Glutamatergic neuron (in vitro differentiated cells): ENCODE measurements at regions not wholly inside any gene's neighbourhood (a gene's known extent, or its start where the extent isn't known, plus 50 kb on each side); places are given as distances from the start of the nearest gene placed in this dataset.

Experiments used
- DNase-seq: peaks from one replicate; pipeline ENCODE4 v3.0.0; 2022
- H3K27ac Mint-ChIP-seq: one replicate; pipeline ENCODE4 v1.8.0; 2020; ENCODE audit warnings: mild to moderate bottlenecking, mixed read lengths, inconsistent platforms; ENCODE audit not compliant: unreplicated experiment
- H3K27me3 Mint-ChIP-seq: one replicate; pipeline ENCODE4 v1.8.0; 2020; ENCODE audit warnings: mild to moderate bottlenecking, moderate library complexity, mixed read lengths, inconsistent platforms; ENCODE audit not compliant: unreplicated experiment
- H3K36me3 Mint-ChIP-seq: one replicate; pipeline ENCODE4 v1.8.0; 2020; ENCODE audit warnings: mild to moderate bottlenecking, mixed read lengths, inconsistent platforms; ENCODE audit not compliant: unreplicated experiment
- H3K4me1 Mint-ChIP-seq: one replicate; pipeline ENCODE4 v1.8.0; 2020; ENCODE audit warnings: mild to moderate bottlenecking, low read depth, mixed read lengths, inconsistent platforms; ENCODE audit not compliant: unreplicated experiment
- H3K4me3 Mint-ChIP-seq: one replicate; pipeline ENCODE4 v1.8.0; 2020; ENCODE audit warnings: mild to moderate bottlenecking, mixed read lengths, inconsistent platforms; ENCODE audit not compliant: unreplicated experiment
- H3K9me3 Mint-ChIP-seq: one replicate; pipeline ENCODE4 v1.8.0; 2020; ENCODE audit warnings: mild to moderate bottlenecking, moderate library complexity, mixed read lengths, inconsistent platforms; ENCODE audit not compliant: unreplicated experiment
- CTCF ChIP-seq: fragments of 200-600 bp; sonication (generic); IDR thresholded peaks from one replicate; pipeline ENCODE4 v1.5.0; 2021; ENCODE audit not compliant: partially characterized antibody, unreplicated experiment

- no peak for TF ChIP-seq CTCF
- no peak overlapping the region for H3K4me3 Mint-ChIP-seq
- no peak for DNase-seq
- no peaks in the 10 kb centered on the region for H3K4me1 Mint-ChIP-seq
- no peak overlapping the region for H3K27ac Mint-ChIP-seq
- H3K27me3 Mint-ChIP-seq, result no peaks in the 10 kb centered on the region
- peaks cover 10% of the 10 kb centered on the region for H3K36me3 Mint-ChIP-seq
- peaks cover 2% of the 10 kb centered on the region for H3K9me3 Mint-ChIP-seq
Observed at GRCh38 chr2:145939949-145940348, 1420.0 kb upstream of the ZEB2 start.

- peaks cover 6% of the 10 kb centered on the region for H3K4me1 Mint-ChIP-seq
- H3K9me3 Mint-ChIP-seq, result peaks cover 2% of the 10 kb centered on the region
- H3K27ac Mint-ChIP-seq, result no peak overlapping the region
- no peak overlapping the region for H3K4me3 Mint-ChIP-seq
- no peaks in the 10 kb centered on the region for H3K27me3 Mint-ChIP-seq
- no peak for TF ChIP-seq CTCF
- no peaks in the 10 kb centered on the region for H3K36me3 Mint-ChIP-seq
- no peak for DNase-seq
Observed at GRCh38 chr2:145935016-145935415, 1415.1 kb upstream of the ZEB2 start.

GRCh38 chr2:145931781-145932395 is 1412.0 kb upstream of the ZEB2 start:
- H3K27me3 Mint-ChIP-seq, result no peaks in the 10 kb centered on the region
- peaks cover 6% of the 10 kb centered on the region for H3K4me1 Mint-ChIP-seq

DNA sequence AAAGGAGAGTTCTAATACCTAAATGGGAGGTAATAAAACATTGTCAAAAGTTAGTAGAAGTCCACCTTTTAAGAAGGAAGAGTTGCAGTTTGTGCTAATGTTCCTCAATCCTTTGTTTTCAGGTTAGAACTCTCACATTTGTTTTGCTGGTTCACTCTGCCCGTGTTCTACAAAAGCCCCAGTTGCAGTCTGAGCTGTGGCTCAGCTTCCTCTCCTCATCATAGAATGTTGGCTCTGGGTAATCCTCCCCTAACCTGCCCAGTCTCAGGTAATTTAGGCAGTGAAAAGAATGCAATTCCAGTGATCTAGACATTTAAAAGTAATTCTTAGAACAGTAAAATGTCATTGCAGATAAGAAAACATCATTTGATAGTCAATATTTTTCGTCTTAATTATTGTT is 1410.4 kb upstream of the ZEB2 start:
- H3K27ac Mint-ChIP-seq, result no peak overlapping the region
- H3K4me1 Mint-ChIP-seq, result peaks cover 6% of the 10 kb centered on the region
- no peaks in the 10 kb centered on the region for H3K27me3 Mint-ChIP-seq

More at GRCh38 chr2:145931781-145932395, 1412.0 kb upstream of the ZEB2 start:
- no peaks in the 10 kb centered on the region for H3K36me3 Mint-ChIP-seq
- H3K27ac Mint-ChIP-seq, result peak overlapping the region; percentile 71
- H3K9me3 Mint-ChIP-seq, result no peaks in the 10 kb centered on the region
- no peak for TF ChIP-seq CTCF
- H3K4me3 Mint-ChIP-seq, result no peak overlapping the region
- no peak for DNase-seq

More for the DNA sequence above, 1410.4 kb upstream of the ZEB2 start:
- Mint-ChIP-seq H3K36me3 (no peaks in the 10 kb centered on the region), H3K4me3 (no peak overlapping the region), H3K9me3 (no peaks in the 10 kb centered on the region)
- no peak for TF ChIP-seq CTCF
- DNase-seq, result no peak
